Keratinocyte (primary cell): ENCODE measurements at regions not wholly inside any gene's neighbourhood (a gene's known extent, or its start where the extent isn't known, plus 50 kb on each side); places are given as distances from the start of the nearest gene placed in this dataset.

Source experiments
- DNase-seq: peaks from one replicate; pipeline ENCODE4 v3.0.0-alpha.2; 2011; ENCODE audit warnings: low read depth, missing footprints, low spot score
- FAIRE-seq: peaks from 2 replicates; lab custom pipeline; 2011; peaks lifted over from hg19 to GRCh38; lab: Jason Lieb, UNC
- H2AFZ ChIP-seq: 2 replicates; pipeline ENCODE4 v1.6.0; 2012; ENCODE audit warnings: low read length, control low read depth, inconsistent platforms; ENCODE audit not compliant: control insufficient read depth
- H3K27ac ChIP-seq: 2 replicates; pipeline ENCODE4 v1.5.1; 2011; ENCODE audit warnings: low read length; ENCODE audit not compliant: control insufficient read depth, insufficient read depth
- H3K27me3 ChIP-seq: 3 replicates; pipeline ENCODE4 v1.6.0; 2011; ENCODE audit warnings: low read length; ENCODE audit not compliant: control insufficient read depth, insufficient read depth; ENCODE audit errors: extremely low read depth
- H3K36me3 ChIP-seq, 2 experiments: 2 replicates in 1 of 2; 3 replicates in 1 of 2; pipeline ENCODE4 v1.5.1; 2011; ENCODE audit warnings: low read length in 2 of 2, mild to moderate bottlenecking in 1 of 2; ENCODE audit not compliant: control insufficient read depth in 2 of 2, insufficient read depth in 2 of 2; ENCODE audit errors: extremely low read depth in 1 of 2
- H3K4me1 ChIP-seq: 3 replicates; pipeline ENCODE4 v1.5.1; 2011; ENCODE audit warnings: low read length; ENCODE audit not compliant: control insufficient read depth, insufficient read depth; ENCODE audit errors: extremely low read depth
- H3K4me2 ChIP-seq: 3 replicates; pipeline ENCODE4 v1.6.0; 2011; ENCODE audit warnings: low read depth, low read length; ENCODE audit not compliant: control insufficient read depth, insufficient read depth; ENCODE audit errors: extremely low read depth
- H3K4me3 ChIP-seq, 3 experiments: fragments of 200-600 bp in 1 of 3; sonication (generic) in 1 of 3; 2 replicates in 2 of 3; 3 replicates in 1 of 3; pipeline ENCODE4 v1.5.1; 2011 to 2016; ENCODE audit warnings: low read length in 3 of 3, mild to moderate bottlenecking in 3 of 3, control low read depth in 2 of 3, inconsistent platforms in 1 of 3, low read depth in 1 of 3, mixed read lengths in 1 of 3, mixed run types in 1 of 3, moderate library complexity in 1 of 3; ENCODE audit not compliant: control insufficient read depth in 2 of 3, insufficient read depth in 2 of 3; ENCODE audit errors: extremely low read depth in 1 of 3
- H3K79me2 ChIP-seq: 2 replicates; pipeline ENCODE4 v1.6.0; 2012; ENCODE audit warnings: low read length; ENCODE audit not compliant: control insufficient read depth, insufficient read depth
- H3K9ac ChIP-seq: 3 replicates; pipeline ENCODE4 v1.6.0; 2011; ENCODE audit warnings: low read length; ENCODE audit not compliant: control insufficient read depth, insufficient read depth; ENCODE audit errors: extremely low read depth
- H3K9me1 ChIP-seq: 3 replicates; pipeline ENCODE4 v1.6.0; 2011; ENCODE audit warnings: low read length; ENCODE audit not compliant: control insufficient read depth, insufficient read depth; ENCODE audit errors: extremely low read depth
- H3K9me3 ChIP-seq: 2 replicates; pipeline ENCODE4 v1.5.1; 2012; ENCODE audit warnings: low read depth, low read length; ENCODE audit not compliant: control insufficient read depth
- H4K20me1 ChIP-seq: 3 replicates; pipeline ENCODE4 v1.6.0; 2011; ENCODE audit warnings: low read length; ENCODE audit not compliant: control insufficient read depth, insufficient read depth; ENCODE audit errors: extremely low read depth
- EZH2 ChIP-seq: IDR thresholded peaks from one replicate; pipeline ENCODE4 v1.6.1; 2012; ENCODE audit warnings: inconsistent platforms, mild to moderate bottlenecking, low read length, moderate library complexity
- dilution Hi-C: fragments of 300-500 bp; cut with MboI; formaldehyde crosslinking; loops from one replicate; pipeline ENCODE4 v1.7.0; 2020; ENCODE audit warnings: low sequenced_read_pairs; ENCODE audit not compliant: extremely low pct_ligation_motif_present
- TF ChIP-seq, protein P1 (sequence below), 3 experiments: IDR thresholded peaks in 1 of 3; conservative IDR thresholded peaks in 1 of 3; optimal IDR thresholded peaks in 1 of 3; 2 replicates in 2 of 3; 3 replicates in 1 of 3; pipeline versions ENCODE3 to v1.5.1; 2011; ENCODE audit warnings: low read length in 3 of 3, mild to moderate bottlenecking in 3 of 3, moderate library complexity in 2 of 3, control low read depth in 1 of 3, inconsistent platforms in 1 of 3; ENCODE audit not compliant: insufficient read depth in 2 of 3; ENCODE audit errors: extremely low read depth in 1 of 3

DNA sequence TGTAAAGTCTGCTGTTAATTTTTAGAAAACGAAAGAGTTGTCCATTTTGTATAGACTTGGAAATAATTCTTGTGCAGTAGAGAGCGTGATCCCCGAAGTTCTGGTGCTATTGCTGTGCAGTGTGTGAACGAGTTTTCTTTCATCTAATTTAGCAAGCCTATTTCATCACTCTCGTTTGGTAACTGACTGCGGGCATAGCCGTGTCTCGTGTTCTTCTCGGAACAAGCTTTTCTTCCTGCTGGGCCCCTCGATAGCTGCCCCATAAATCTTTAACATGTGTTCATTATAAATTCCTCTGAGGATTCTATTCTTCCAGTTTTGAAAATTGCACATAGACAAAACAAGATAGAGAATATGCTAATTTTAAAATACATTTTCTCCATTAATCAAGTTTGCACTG lies 622.0 kb upstream of the PFKP start:
- Histone ChIP-seq H3K27me3 (no peaks in the 10 kb centered on the region), H3K4me1 (no peaks in the 10 kb centered on the region), H3K9me3 (no peaks in the 10 kb centered on the region), H3K9ac (no peak overlapping the region), H2AFZ (no peak overlapping the region), H3K27ac (no peak overlapping the region), H3K4me2 (no peak overlapping the region), H3K4me3 (no peak overlapping the region), H3K79me2 (no peaks in the 10 kb centered on the region), H3K9me1 (no peaks in the 10 kb centered on the region), H3K36me3 (no peaks in the 10 kb centered on the region), H4K20me1 (no peaks in the 10 kb centered on the region)
- no peak for DNase-seq
- no peak for FAIRE-seq
- no peak for TF ChIP-seq EZH2
- TF ChIP-seq, protein P1, sequence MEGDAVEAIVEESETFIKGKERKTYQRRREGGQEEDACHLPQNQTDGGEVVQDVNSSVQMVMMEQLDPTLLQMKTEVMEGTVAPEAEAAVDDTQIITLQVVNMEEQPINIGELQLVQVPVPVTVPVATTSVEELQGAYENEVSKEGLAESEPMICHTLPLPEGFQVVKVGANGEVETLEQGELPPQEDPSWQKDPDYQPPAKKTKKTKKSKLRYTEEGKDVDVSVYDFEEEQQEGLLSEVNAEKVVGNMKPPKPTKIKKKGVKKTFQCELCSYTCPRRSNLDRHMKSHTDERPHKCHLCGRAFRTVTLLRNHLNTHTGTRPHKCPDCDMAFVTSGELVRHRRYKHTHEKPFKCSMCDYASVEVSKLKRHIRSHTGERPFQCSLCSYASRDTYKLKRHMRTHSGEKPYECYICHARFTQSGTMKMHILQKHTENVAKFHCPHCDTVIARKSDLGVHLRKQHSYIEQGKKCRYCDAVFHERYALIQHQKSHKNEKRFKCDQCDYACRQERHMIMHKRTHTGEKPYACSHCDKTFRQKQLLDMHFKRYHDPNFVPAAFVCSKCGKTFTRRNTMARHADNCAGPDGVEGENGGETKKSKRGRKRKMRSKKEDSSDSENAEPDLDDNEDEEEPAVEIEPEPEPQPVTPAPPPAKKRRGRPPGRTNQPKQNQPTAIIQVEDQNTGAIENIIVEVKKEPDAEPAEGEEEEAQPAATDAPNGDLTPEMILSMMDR (optimal IDR thresholded peaks at IDR 0.05 in 1 of 3, IDR thresholded peaks at IDR 0.05 in 1 of 3, conservative IDR thresholded peaks at IDR 0.05 in 1 of 3; ENCODE audit: extremely low read depth in 1 of 3, insufficient read depth in 2 of 3, low read length in 3 of 3), result no peak
- dilution Hi-C loops, result no loop called here

DNA sequence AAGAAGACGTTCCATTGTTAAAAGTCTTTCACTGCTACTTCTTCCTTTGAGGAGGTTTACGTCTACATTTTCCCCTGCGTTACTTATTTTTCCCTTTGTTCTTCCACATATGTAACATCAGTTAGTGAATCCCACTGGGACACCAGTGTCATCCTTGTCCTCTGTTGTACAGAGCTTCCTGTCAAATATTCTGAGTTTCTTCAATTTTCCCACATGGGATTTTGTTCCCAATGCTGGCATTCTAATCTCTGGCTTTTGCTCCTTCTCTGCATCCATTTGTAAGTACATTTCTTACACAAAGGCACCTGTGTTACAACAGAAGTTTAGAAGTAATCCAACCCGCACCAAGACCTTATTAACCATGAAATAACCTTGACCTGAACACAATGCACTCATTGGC lies 627.4 kb upstream of the PFKP start:
- dilution Hi-C loops, result no loop called here
- H3K9me1 ChIP-seq, result no peaks in the 10 kb centered on the region
- H3K79me2 ChIP-seq, result no peaks in the 10 kb centered on the region
- H3K4me3 ChIP-seq, result no peak overlapping the region
- no peak for DNase-seq
- H3K27ac ChIP-seq, result no peak overlapping the region
- no peak for FAIRE-seq
- no peak for TF ChIP-seq EZH2
- TF ChIP-seq, protein P1 (optimal IDR thresholded peaks at IDR 0.05 in 1 of 3, IDR thresholded peaks at IDR 0.05 in 1 of 3, conservative IDR thresholded peaks at IDR 0.05 in 1 of 3; ENCODE audit: extremely low read depth in 1 of 3, insufficient read depth in 2 of 3, low read length in 3 of 3), result no peak
- H3K36me3 ChIP-seq, result no peaks in the 10 kb centered on the region
- no peaks in the 10 kb centered on the region for H4K20me1 ChIP-seq
- peaks cover 6% of the 10 kb centered on the region for H3K9me3 ChIP-seq
- no peaks in the 10 kb centered on the region for H3K27me3 ChIP-seq
- no peak overlapping the region for H3K4me2 ChIP-seq
- H3K9ac ChIP-seq, result no peak overlapping the region
- no peaks in the 10 kb centered on the region for H3K4me1 ChIP-seq
- no peak overlapping the region for H2AFZ ChIP-seq
